GM18867 (cell line): ENCODE measurements at regions not wholly inside any gene's neighbourhood (a gene's known extent, or its start where the extent isn't known, plus 50 kb on each side); places are given as distances from the start of the nearest gene placed in this dataset.

Source experiments
- ATAC-seq: cut with Tn5 transposase; IDR thresholded peaks from one replicate; pipeline ENCODE4 v1.9.1; 2021; ENCODE audit warnings: mild to moderate bottlenecking, moderate library complexity; ENCODE audit not compliant: unreplicated experiment

- ATAC-seq, result no peak
Measured at GRCh38 chr15:61499376-61499775, 270.3 kb upstream of the RORA start.

GRCh38 chr15:61489571-61489970, 260.5 kb upstream of the RORA start:
- ATAC-seq, result no peak

GRCh38 chr15:61483599-61483998, 254.5 kb upstream of the RORA start:
- no peak for ATAC-seq

DNA sequence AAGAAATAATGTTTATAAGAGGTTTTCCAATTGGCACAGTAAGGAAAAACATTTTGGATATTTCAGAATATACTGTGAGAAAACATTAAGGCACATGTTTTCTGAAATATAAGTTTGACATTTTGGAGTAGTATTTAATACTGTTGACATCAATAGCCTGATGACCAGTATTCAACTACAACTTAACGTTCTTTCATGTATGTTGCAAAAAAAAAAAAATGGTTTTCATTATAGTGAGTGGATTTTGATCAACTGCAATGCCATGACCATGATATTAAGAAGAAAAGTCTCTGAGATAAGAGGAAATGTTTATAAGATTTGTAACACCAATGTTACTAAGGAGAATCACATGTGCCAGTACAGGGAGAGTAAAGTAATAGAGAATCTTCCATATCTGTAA, 252.8 kb upstream of the RORA start:
- no peak for ATAC-seq

GRCh38 chr15:61480863-61481262, 251.8 kb upstream of the RORA start:
- ATAC-seq, result no peak

DNA sequence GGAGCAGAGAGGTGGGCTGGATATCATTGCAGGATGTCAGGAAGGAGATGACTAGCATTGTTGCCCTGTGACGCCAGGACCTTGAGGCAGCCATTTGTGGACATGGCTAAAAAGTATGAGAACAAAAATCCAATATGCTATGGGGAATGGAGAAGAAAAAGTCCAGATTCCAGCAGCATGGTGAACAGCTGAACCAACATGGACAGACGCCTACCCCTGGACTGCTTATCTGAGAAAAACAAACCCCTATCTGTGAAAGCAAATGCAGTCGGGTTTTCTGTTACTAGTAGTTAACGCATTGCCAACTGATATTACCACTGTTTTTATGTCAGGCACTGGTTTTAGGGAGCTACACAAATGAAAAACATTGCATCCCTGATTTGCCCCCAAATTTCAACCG, 251.2 kb upstream of the RORA start:
- no peak for ATAC-seq

DNA sequence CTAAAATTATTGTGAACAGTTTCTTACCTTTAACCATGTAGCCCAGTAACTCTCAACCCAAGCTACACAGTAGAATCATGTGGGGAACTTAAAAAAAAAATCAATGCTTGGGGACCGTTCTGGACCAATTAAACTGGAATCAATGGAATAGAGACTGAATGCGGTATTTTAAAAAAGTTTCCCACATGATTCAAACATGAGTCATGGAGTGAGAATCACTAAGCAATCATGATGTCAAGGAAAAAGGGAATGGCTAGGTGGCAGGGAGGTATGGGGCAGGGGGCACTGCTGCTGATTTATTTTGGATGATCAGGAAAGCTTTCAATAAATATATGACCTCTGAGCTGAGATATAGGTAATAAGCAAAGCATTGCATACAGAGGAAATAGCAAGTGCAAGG, 250.5 kb upstream of the RORA start:
- ATAC-seq, result no peak

GRCh38 chr15:61476741-61477140, 247.6 kb upstream of the RORA start:
- no peak for ATAC-seq

DNA sequence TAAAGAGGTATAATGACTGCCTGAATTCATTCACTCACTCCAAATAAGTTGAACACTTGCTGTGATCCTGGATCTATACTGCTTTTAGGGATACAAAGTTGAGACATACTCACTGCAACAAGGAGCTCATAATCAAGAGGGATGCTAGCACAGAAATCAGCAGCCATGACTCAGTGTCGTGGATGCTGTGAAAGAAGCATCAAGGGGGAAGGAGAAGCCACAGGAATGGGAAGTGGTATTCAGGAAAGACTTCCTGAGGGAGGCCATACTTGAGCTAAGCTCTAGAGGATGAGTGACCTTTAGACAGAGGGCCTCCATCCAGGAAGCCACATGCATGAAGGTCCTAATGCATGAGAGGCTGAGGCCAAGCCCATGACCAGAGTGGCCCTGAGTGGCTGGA, 245.7 kb upstream of the RORA start:
- ATAC-seq, result no peak

DNA sequence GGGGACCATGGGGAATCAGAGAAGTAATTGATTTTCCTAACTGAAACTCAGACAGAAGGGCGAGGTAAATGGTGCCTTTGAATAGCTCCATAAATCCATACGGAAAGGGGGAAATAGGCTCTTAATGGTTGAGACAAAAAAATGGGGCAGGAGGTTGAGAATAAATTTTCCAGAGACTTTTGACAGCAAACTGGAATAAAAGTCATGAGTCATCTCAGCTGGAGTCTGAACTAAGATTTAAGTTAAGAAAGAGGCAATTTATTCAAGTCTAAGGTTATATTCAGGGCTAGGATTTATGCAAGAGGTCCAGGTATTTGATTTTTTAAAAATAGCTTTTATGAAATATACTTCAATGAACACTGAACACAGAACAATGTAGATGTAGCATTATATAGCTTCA, 238.7 kb upstream of the RORA start:
- no peak for ATAC-seq

DNA sequence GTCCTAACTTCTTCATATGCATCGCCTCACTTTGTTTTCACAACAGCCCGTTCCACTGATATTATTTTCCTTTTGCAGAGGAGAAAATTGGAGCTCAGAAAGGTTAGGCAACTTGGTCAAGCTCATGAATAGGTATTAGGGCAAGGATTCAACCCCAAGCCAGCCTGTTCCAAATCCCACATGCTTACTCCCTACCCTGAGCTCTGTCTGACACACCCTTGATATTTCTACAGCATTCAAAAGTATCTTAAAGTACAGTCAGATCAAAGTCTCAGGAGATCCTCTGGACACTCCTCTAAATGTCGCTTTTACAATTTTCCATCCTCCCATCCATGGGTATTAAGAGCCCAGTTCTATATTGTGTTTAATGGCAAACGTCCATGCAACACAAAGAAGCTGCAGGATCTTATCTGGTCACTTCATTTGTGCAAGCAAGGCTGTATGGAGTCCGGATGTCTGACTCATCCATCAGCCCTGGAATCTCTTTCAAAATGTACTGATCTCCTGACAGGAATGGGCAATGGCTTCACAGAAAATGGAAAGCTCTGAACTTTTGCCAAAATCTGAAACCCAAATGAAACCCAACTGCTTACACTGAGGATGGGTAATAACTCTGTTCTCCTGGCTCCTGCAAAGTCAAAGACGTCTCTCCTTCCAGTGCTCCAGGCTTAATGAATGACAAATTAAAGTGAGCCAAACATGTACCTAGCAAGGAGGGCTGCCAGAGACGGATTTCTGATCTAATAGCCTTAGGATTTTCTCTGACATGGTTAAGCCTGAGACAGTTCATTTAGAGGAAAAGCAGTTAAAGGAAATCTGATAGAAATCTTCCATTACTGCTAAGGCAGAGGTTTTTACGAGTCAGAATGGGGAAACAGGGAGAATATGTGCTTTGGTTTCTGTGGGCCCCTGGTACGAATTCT, 230.9 kb upstream of the RORA start:
- ATAC-seq, result no peak

DNA sequence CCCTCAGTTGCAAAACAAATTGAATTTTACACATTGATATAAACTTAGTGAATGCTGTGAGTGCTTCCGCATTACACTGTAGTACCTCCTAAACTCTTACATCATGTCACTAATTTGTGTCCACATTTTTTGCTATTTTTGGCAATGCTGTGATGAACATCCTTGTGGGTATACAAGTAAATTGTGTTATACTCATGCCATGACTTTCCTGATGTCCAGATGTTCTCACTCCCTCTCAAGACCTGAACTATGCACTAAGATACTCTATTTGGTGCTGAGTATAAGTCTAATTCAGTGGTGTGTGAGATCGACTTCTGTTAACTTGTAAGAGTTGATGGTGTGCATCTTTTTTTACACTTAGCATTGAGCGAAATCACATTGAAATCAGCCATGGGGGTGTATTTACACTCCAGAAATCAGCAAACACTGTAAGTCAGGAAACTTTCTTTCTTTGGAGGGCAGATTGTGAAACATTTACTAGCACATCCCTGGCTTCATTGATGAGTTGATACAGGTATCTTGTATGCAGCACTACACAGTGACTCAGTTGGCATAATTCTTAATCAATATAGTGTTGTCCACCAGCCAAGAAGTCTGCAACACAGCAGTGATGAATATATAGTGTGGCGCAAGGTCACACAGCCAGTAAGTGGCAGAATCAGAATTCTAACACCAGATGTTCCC, 228.1 kb upstream of the RORA start:
- no peak for ATAC-seq

- ATAC-seq, result no peak
Measured at GRCh38 chr15:61449186-61449702, 220.1 kb upstream of the RORA start.

DNA sequence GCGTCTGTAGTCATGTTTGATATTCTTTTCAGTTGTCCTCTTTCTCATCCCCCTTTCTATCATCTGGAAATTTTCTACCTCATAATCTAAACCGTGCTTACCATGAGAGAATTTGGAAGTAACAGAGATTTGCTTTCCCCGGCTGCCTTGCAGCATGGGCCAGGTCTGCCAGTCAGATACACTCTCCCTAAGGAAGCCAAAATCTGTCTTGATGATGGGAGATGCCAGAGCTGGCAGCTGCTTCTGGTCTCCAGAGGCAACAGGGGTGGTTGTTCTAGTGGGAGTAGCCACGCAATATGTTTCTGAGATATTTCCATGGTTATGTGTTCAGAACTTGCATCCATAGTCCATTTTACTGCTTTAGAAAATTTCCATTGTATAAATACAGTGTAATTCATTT, 218.9 kb upstream of the RORA start:
- ATAC-seq, result no peak

DNA sequence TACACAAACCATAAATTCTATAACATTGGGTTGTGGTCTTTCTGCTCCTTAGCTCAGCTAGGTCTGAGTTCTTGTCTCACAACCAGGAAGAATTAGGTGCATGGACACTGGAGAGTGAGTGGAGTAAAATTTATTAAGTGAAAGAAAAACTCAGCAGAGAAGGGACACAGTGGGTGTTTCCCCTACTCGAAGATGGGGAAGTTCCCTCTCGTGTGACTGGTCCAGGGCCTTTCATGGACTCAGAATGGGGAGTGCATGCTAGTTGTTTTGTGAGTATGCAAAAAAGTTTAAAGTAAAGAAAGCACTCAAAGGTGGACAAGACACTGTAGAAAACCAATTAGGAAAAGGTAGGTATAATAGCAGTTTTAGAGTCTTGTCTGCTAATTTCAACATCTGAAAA, 215.5 kb upstream of the RORA start:
- no peak for ATAC-seq

GRCh38 chr15:61442821-61443220, 213.7 kb upstream of the RORA start:
- ATAC-seq, result no peak

DNA sequence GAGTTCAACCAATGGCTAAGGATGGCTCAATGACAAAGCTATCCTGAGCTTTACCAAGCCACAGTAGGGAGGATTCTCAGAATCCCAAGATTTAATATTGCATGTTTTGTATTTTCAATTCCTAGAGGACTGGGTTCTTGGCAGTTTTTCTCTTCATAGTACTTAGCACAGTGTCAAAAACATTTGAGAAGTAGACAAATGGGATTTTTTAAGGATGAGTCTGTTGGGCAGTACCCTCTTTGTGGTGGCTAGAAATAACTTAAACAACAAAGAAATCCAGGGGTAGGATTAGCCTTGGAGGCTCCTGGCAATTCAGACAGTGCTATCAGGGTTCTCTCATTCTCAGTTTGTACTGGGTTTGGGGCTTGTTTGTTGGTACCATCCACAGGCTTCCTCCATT, 212.8 kb upstream of the RORA start:
- ATAC-seq, result no peak

- ATAC-seq, result no peak
Measured at GRCh38 chr15:61426466-61426865, 197.4 kb upstream of the RORA start.

DNA sequence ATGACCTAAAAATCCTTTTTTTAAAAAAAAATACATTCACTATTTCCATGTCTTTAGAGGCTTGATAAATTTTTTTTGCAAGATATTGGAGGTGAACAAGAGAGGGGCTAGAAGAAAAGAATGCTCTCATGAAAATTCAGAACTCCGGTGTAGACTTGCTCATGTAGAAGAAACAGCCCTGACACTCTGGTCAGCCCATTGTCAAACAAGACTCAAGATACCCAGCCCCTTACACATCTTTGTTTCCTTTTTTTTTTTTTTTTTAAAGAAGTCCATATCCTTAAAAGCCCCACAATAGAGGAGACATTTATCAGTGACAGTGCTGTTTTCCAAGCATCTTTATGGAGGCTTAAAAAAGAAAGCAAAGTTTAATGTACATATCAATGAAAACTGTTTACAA, 196.8 kb upstream of the RORA start:
- ATAC-seq, result no peak

DNA sequence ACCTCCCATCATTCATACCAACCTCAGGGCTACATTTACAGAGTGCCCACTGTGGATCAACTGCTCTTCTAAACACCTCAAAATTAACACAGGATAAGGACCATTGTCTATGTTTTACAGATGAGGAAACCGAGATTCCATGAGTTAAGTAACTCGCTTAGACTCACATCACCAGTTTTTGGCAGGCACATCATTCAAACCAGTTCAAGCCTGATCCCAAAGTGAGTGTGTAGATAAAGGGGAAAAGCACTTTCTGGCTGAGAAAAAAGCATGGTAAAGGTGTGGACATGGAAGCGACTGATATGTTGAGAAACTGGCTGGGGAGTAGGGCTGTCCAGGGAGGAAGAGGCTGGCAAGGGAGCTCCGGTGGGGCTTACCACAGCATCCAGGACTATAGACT, 193.7 kb upstream of the RORA start:
- no peak for ATAC-seq

DNA sequence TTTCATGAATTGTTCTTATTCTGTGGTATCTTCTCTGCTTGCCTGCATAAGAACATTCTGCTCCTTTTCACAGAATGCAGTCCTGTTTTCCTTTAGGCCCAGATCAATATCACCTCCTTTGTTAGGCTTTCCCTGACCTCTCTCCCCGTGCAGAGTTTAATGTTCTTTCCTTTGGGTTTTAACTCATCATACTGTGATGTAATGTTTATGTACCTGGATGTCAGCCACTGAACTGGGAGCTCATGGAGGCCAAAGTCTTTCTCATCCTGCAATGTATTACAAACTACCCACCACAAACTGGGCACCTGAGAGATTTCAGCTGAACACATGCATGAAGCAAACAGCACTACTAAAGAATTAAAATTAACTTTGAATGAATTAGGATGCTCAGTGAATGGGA, 192.8 kb upstream of the RORA start:
- ATAC-seq, result no peak

GRCh38 chr15:61421470-61421869, 192.4 kb upstream of the RORA start:
- ATAC-seq, result no peak
